GM12878 (cell line): ENCODE measurements at regions not wholly inside any gene's neighbourhood (a gene's known extent, or its start where the extent isn't known, plus 50 kb on each side); places are given as distances from the start of the nearest gene placed in this dataset.

Experiments used
- BHLHE40 ChIP-seq, 2 experiments: fragments of 450-650 bp in 1 of 2; IDR thresholded peaks; 2 replicates each; pipeline ENCODE4 v1.6.1; 2011 to 2017; ENCODE audit warnings: low read depth in 2 of 2, borderline replicate concordance in 1 of 2, improper control_type of control experiment in 1 of 2, low read length in 1 of 2, mild to moderate bottlenecking in 1 of 2
- CHD4 ChIP-seq: fragments of 200-600 bp; sonication (generic); IDR thresholded peaks from 2 replicates; pipeline ENCODE4 v1.6.1; 2016; ENCODE audit warnings: mild to moderate bottlenecking
- EED ChIP-seq: sonication (generic); IDR thresholded peaks from 2 replicates; pipeline ENCODE4 v1.6.1; 2016; ENCODE audit warnings: antibody characterized with exemption, low read depth
- ETV6 ChIP-seq, 2 experiments: fragments of 450-650 bp in 1 of 2; IDR thresholded peaks in 1 of 2; conservative IDR thresholded peaks in 1 of 2; 2 replicates each; pipeline ENCODE4 v1.6.1; 2014; ENCODE audit warnings: antibody characterized with exemption in 1 of 2, borderline replicate concordance in 1 of 2, low read depth in 1 of 2, mild to moderate bottlenecking in 1 of 2, moderate library complexity in 1 of 2
- FOXK2 ChIP-seq: fragments of 450-650 bp; IDR thresholded peaks from 2 replicates; pipeline ENCODE4 v1.6.1; 2017; ENCODE audit warnings: mild to moderate bottlenecking, moderate library complexity
- HCFC1 ChIP-seq: fragments of 150-350 bp; IDR thresholded peaks from 2 replicates; pipeline ENCODE4 v1.6.1; 2014; ENCODE audit warnings: low read length
- KAT2A ChIP-seq: conservative IDR thresholded peaks from 2 replicates; pipeline ENCODE4 v1.6.1; 2011; ENCODE audit warnings: low read depth, low read length; ENCODE audit not compliant: control insufficient read depth
- MEF2A ChIP-seq: IDR thresholded peaks from 2 replicates; pipeline ENCODE4 v1.6.1; 2011; ENCODE audit warnings: low read depth, mild to moderate bottlenecking, low read length, moderate library complexity; ENCODE audit not compliant: insufficient read depth
- NFXL1 ChIP-seq: fragments of 450-650 bp; IDR thresholded peaks from 2 replicates; pipeline ENCODE4 v1.6.1; 2017; ENCODE audit warnings: antibody characterized with exemption, mild to moderate bottlenecking, borderline replicate concordance
- NFYA ChIP-seq: IDR thresholded peaks from 2 replicates; pipeline ENCODE4 v1.6.1; 2011; ENCODE audit warnings: low read depth, mild to moderate bottlenecking, low read length, improper control_type of control experiment, borderline replicate concordance
- NFYB ChIP-seq: IDR thresholded peaks from 2 replicates; pipeline ENCODE4 v1.6.1; 2011; ENCODE audit warnings: low read depth, mild to moderate bottlenecking, low read length, improper control_type of control experiment, moderate library complexity; ENCODE audit not compliant: insufficient read depth
- NR2F1 ChIP-seq: fragments of 450-650 bp; conservative IDR thresholded peaks from 2 replicates; pipeline ENCODE4 v1.6.1; 2017; ENCODE audit warnings: mild to moderate bottlenecking
- SMC3 ChIP-seq: IDR thresholded peaks from 2 replicates; pipeline ENCODE4 v1.6.1; 2011; ENCODE audit warnings: low read length, improper control_type of control experiment, borderline replicate concordance
- SP1 ChIP-seq: IDR thresholded peaks from one replicate; pipeline ENCODE4 v1.6.1; 2011; ENCODE audit warnings: low read depth, low read length
- SPI1 ChIP-seq: IDR thresholded peaks from 2 replicates; pipeline ENCODE4 v1.6.1; 2011; ENCODE audit warnings: low read depth, mild to moderate bottlenecking, low read length, moderate library complexity, borderline replicate concordance; ENCODE audit not compliant: insufficient read depth
- TCF7 ChIP-seq: IDR thresholded peaks from 2 replicates; pipeline ENCODE4 v1.6.1; 2014; ENCODE audit warnings: antibody characterized with exemption, borderline replicate concordance
- TF ChIP-seq, protein P1 (sequence below): IDR thresholded peaks from 2 replicates; pipeline ENCODE4 v1.6.1; 2011; ENCODE audit warnings: mild to moderate bottlenecking, low read depth, low read length, moderate library complexity; ENCODE audit not compliant: insufficient replicate concordance
- TF ChIP-seq, protein P2 (sequence below): IDR thresholded peaks from 2 replicates; pipeline ENCODE4 v1.6.1; 2012; ENCODE audit warnings: improper control_type of control experiment, low read depth, low read length; ENCODE audit not compliant: insufficient replicate concordance
- TF ChIP-seq, protein P3 (sequence below): IDR thresholded peaks from 2 replicates; pipeline ENCODE4 v1.6.1; 2011; ENCODE audit warnings: low read depth, low read length, improper control_type of control experiment, borderline replicate concordance
- TF ChIP-seq, protein P4 (sequence below): fragments of 450-650 bp; IDR thresholded peaks from 2 replicates; pipeline ENCODE4 v1.6.1; 2017; ENCODE audit warnings: mild to moderate bottlenecking

DNA sequence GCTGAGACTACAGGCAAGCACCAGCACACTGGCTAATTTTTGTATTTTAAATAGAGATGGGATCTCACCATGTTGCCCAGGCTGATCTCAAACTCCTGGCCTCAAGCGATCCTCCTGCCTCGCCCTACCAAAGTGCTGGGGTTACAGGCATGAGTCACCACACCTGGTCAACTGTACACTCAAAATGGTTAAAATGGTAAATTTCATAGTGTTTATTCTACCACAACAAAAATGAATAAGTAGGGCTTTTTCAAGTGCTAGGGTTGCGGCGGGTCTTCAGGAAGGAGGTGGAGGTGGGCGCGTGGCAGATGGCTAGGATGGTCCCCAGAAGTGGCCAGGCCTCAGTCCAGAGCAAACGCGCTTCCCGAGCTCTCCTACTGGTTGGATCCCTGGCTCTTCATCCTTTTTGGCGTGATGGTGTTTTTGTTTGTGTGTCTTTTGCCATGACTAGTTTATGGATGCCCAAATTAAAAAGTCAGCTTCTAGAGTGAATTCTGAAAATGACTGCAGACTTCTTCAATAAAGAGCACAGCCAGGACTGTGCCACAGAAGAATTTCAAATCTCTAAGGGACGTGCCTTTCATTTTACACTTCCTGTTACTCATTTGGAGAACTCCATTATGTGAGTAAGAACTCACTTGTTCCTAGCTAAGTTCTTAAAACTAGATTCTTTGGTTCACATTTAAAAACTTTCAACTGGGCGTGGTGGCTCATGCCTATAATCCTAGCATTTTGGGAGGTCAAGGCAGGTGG is 73.9 kb downstream of the TMEM130 start (continued):
- no peak for TF ChIP-seq SMC3
- TF ChIP-seq, protein P1, sequence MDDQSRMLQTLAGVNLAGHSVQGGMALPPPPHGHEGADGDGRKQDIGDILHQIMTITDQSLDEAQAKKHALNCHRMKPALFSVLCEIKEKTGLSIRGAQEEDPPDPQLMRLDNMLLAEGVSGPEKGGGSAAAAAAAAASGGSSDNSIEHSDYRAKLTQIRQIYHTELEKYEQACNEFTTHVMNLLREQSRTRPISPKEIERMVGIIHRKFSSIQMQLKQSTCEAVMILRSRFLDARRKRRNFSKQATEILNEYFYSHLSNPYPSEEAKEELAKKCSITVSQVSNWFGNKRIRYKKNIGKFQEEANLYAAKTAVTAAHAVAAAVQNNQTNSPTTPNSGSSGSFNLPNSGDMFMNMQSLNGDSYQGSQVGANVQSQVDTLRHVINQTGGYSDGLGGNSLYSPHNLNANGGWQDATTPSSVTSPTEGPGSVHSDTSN = no peak
- TF ChIP-seq NFYA = no peak
- TF ChIP-seq MEF2A = 0 out of 2 replicates have a peak, but pooled peaks have one; percentile 37
- peak; percentile 74 for TF ChIP-seq EED
- TF ChIP-seq, protein P2, sequence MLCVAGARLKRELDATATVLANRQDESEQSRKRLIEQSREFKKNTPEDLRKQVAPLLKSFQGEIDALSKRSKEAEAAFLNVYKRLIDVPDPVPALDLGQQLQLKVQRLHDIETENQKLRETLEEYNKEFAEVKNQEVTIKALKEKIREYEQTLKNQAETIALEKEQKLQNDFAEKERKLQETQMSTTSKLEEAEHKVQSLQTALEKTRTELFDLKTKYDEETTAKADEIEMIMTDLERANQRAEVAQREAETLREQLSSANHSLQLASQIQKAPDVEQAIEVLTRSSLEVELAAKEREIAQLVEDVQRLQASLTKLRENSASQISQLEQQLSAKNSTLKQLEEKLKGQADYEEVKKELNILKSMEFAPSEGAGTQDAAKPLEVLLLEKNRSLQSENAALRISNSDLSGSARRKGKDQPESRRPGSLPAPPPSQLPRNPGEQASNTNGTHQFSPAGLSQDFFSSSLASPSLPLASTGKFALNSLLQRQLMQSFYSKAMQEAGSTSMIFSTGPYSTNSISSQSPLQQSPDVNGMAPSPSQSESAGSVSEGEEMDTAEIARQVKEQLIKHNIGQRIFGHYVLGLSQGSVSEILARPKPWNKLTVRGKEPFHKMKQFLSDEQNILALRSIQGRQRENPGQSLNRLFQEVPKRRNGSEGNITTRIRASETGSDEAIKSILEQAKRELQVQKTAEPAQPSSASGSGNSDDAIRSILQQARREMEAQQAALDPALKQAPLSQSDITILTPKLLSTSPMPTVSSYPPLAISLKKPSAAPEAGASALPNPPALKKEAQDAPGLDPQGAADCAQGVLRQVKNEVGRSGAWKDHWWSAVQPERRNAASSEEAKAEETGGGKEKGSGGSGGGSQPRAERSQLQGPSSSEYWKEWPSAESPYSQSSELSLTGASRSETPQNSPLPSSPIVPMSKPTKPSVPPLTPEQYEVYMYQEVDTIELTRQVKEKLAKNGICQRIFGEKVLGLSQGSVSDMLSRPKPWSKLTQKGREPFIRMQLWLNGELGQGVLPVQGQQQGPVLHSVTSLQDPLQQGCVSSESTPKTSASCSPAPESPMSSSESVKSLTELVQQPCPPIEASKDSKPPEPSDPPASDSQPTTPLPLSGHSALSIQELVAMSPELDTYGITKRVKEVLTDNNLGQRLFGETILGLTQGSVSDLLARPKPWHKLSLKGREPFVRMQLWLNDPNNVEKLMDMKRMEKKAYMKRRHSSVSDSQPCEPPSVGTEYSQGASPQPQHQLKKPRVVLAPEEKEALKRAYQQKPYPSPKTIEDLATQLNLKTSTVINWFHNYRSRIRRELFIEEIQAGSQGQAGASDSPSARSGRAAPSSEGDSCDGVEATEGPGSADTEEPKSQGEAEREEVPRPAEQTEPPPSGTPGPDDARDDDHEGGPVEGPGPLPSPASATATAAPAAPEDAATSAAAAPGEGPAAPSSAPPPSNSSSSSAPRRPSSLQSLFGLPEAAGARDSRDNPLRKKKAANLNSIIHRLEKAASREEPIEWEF = peak; percentile 49
- TF ChIP-seq, protein P3, sequence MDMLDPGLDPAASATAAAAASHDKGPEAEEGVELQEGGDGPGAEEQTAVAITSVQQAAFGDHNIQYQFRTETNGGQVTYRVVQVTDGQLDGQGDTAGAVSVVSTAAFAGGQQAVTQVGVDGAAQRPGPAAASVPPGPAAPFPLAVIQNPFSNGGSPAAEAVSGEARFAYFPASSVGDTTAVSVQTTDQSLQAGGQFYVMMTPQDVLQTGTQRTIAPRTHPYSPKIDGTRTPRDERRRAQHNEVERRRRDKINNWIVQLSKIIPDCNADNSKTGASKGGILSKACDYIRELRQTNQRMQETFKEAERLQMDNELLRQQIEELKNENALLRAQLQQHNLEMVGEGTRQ = no peak
- no peak for TF ChIP-seq KAT2A
- peak; percentile 54 for TF ChIP-seq SP1
- TF ChIP-seq CHD4 = no peak
- TF ChIP-seq, protein P4, sequence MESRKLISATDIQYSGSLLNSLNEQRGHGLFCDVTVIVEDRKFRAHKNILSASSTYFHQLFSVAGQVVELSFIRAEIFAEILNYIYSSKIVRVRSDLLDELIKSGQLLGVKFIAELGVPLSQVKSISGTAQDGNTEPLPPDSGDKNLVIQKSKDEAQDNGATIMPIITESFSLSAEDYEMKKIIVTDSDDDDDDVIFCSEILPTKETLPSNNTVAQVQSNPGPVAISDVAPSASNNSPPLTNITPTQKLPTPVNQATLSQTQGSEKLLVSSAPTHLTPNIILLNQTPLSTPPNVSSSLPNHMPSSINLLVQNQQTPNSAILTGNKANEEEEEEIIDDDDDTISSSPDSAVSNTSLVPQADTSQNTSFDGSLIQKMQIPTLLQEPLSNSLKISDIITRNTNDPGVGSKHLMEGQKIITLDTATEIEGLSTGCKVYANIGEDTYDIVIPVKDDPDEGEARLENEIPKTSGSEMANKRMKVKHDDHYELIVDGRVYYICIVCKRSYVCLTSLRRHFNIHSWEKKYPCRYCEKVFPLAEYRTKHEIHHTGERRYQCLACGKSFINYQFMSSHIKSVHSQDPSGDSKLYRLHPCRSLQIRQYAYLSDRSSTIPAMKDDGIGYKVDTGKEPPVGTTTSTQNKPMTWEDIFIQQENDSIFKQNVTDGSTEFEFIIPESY = no peak
- TF ChIP-seq TCF7 = 0 out of 2 replicates have a peak, but pooled peaks have one; percentile 21
- no peak for TF ChIP-seq FOXK2
- TF ChIP-seq HCFC1 = no peak
- TF ChIP-seq ETV6 (conservative IDR thresholded peaks at IDR 0.05 in 1 of 2, IDR thresholded peaks at IDR 0.05 in 1 of 2; ENCODE audit: borderline replicate concordance in 1 of 2, low read depth in 1 of 2) = peak in 1 of 2 experiments; percentile 43; a peak in 1 of 4 replicates
- 0 out of 2 replicates have a peak, but pooled peaks have one; percentile 2 for TF ChIP-seq NR2F1
- TF ChIP-seq NFYB = no peak
- peak; percentile 49 for TF ChIP-seq SPI1
- TF ChIP-seq NFXL1 = no peak
- TF ChIP-seq BHLHE40 (IDR thresholded peaks at IDR 0.05; ENCODE audit: borderline replicate concordance in 1 of 2, low read depth in 2 of 2, low read length in 1 of 2) = no peak; a peak in 1 of 4 replicates
